ENCODE measurements at regions not wholly inside any gene's neighbourhood (a gene's known extent, or its start where the extent isn't known, plus 50 kb on each side); places are given as distances from the start of the nearest gene placed in this dataset.

- TF ChIP-seq, protein P1, sequence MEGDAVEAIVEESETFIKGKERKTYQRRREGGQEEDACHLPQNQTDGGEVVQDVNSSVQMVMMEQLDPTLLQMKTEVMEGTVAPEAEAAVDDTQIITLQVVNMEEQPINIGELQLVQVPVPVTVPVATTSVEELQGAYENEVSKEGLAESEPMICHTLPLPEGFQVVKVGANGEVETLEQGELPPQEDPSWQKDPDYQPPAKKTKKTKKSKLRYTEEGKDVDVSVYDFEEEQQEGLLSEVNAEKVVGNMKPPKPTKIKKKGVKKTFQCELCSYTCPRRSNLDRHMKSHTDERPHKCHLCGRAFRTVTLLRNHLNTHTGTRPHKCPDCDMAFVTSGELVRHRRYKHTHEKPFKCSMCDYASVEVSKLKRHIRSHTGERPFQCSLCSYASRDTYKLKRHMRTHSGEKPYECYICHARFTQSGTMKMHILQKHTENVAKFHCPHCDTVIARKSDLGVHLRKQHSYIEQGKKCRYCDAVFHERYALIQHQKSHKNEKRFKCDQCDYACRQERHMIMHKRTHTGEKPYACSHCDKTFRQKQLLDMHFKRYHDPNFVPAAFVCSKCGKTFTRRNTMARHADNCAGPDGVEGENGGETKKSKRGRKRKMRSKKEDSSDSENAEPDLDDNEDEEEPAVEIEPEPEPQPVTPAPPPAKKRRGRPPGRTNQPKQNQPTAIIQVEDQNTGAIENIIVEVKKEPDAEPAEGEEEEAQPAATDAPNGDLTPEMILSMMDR (IDR thresholded peaks at IDR 0.05) = no peak
- DNase-seq (ENCODE audit: low spot score) (no peak), ATAC-seq (ENCODE audit: low FRiP score) (no peak)
These were observed 793.6 kb upstream of the ACVR2A start for GRCh38 chr2:147051248-147051647.

- DNase-seq (ENCODE audit: low spot score) (no peak), ATAC-seq (ENCODE audit: low FRiP score) (no peak)
- TF ChIP-seq, protein P1 (IDR thresholded peaks at IDR 0.05) = no peak
These were observed 794.9 kb upstream of the ACVR2A start for GRCh38 chr2:147049957-147050356.

DNA sequence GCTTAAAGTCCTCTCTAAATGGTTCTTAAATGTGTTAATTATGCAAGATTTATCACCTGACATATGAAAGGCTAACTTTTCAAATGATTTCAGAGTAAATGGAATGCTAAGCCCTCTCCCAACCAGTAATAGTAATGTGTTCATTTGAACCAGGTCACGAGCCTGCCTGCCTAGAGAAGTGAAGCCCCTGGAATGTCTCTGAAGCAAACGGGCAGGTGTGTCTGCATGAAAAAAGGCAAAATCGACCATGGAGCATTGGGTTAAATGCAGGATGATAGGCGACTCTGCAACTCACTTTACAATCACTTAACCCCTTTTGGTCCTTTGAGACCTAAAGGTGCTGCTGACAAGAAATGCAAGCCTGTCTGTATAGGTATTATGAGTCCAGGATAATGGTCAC is 798.4 kb upstream of the ACVR2A start:
- DNase-seq (ENCODE audit: low spot score) (no peak), ATAC-seq (ENCODE audit: low FRiP score) (no peak)
- TF ChIP-seq, protein P1 (IDR thresholded peaks at IDR 0.05) = no peak

GRCh38 chr2:147045113-147045512 is 799.7 kb upstream of the ACVR2A start:
- TF ChIP-seq, protein P1 (IDR thresholded peaks at IDR 0.05) = peak in 1 of 3 donors; percentile 20
- no peak for ATAC-seq (ENCODE audit: low FRiP score)
- DNase-seq (ENCODE audit: low spot score) = peak; percentile 28

DNA sequence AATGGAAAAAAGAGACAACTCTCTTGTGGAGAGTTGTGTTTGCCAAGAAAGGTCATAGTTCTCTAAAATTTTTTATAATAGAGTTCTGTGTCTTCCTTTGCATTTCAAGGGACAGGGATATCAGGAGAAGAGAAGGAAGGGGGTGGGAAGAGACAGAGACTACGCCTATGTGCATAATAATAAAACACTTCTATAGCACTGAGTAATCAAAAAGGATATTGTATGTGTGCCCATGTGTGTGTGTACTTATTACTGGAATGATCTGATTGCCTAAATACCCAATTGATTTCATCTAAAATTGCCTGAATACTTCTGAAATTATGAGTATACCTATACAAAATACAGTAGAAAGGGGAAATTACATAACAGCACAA is 803.7 kb upstream of the ACVR2A start:
- no peak for ATAC-seq (ENCODE audit: low FRiP score)
- TF ChIP-seq, protein P1 (IDR thresholded peaks at IDR 0.05) = no peak
- no peak for DNase-seq (ENCODE audit: low spot score)

DNA sequence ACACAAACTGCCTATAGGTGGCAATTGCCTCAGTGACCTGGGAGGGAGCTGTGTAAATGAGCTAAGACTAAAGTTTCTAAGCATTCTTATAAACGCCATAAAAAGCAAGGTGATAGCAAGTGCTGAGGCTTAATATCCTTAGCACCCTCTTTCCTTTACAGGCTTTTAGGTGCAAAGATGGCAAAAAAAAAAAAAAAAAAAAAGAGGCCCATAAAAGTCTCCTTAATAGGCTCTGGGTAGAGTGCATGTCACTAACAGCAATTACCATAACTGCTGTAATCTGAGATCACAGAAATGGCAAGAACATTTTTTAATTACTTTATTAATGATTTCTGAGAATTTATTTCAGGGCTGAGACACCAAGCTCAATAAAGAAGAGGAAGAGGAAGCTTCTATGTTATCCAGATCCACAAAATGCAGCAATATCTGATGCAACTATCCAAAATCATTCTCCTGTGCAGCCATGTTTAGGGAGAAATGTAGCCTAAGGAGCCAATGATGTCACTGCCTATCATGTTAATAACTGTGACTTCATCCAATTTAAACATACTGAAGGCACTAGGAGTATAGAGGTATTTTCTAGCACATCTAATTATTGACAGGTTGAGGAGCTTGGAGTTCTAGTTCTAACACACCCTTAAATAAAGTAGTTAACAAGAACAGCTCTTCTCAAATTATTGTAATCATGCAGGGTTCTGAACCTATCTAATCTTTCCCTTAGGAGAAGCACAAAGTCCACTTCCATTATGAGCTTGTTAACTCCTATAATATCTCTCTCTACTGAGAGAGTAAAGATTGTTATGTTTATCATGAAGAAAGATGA is 804.3 kb upstream of the ACVR2A start:
- no peak for ATAC-seq (ENCODE audit: low FRiP score)
- TF ChIP-seq, protein P1 (IDR thresholded peaks at IDR 0.05) = no peak
- no peak for DNase-seq (ENCODE audit: low spot score)

- no peak for ATAC-seq (ENCODE audit: low FRiP score)
- TF ChIP-seq, protein P1 (IDR thresholded peaks at IDR 0.05) = no peak
These were observed 807.8 kb upstream of the ACVR2A start for GRCh38 chr2:147037048-147037447.

More at GRCh38 chr2:147037048-147037447, 807.8 kb upstream of the ACVR2A start:
- DNase-seq (ENCODE audit: low spot score) = no peak

Data from omental fat pad (tissue), 3 donors.